Testis (tissue), 2 donors: ENCODE measurements at regions not wholly inside any gene's neighbourhood (a gene's known extent, or its start where the extent isn't known, plus 50 kb on each side); places are given as distances from the start of the nearest gene placed in this dataset.

Source experiments
- POLR2A ChIP-seq: fragments of 450-650 bp; IDR thresholded peaks from one replicate; pipeline ENCODE4 v1.6.1; 2017; ENCODE audit warnings: antibody characterized with exemption, mild to moderate bottlenecking, moderate library complexity
- TF ChIP-seq, protein P1 (sequence below), 3 experiments: fragments of 450-650 bp in 2 of 3; fragments of 200-600 bp in 1 of 3; sonication (generic) in 1 of 3; IDR thresholded peaks; one replicate each; pipeline ENCODE4 v1.5.1; 2016 to 2019; ENCODE audit warnings: antibody characterized with exemption in 3 of 3, mild to moderate bottlenecking in 2 of 3, moderate library complexity in 1 of 3

DNA sequence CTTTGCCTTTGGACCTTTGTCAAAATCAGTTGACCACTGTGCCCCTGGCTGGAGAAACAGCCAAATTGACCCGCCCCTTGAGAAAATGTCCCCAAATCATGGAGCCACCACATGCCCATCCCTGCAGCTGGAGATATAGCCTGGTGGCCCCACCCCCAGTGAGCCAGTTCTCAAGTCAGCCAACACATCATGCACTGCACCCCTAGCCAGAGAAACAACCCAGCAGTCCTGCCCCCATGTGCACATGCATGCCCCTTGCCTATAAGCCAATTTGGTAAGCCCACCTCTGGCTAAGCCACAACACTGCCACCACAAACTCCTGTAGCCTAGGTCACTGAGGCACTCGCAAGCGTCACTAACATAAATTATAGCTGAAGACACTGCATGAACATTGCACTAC is 174.2 kb upstream of the ECI2 start:
- TF ChIP-seq POLR2A: no peak
- TF ChIP-seq, protein P1, sequence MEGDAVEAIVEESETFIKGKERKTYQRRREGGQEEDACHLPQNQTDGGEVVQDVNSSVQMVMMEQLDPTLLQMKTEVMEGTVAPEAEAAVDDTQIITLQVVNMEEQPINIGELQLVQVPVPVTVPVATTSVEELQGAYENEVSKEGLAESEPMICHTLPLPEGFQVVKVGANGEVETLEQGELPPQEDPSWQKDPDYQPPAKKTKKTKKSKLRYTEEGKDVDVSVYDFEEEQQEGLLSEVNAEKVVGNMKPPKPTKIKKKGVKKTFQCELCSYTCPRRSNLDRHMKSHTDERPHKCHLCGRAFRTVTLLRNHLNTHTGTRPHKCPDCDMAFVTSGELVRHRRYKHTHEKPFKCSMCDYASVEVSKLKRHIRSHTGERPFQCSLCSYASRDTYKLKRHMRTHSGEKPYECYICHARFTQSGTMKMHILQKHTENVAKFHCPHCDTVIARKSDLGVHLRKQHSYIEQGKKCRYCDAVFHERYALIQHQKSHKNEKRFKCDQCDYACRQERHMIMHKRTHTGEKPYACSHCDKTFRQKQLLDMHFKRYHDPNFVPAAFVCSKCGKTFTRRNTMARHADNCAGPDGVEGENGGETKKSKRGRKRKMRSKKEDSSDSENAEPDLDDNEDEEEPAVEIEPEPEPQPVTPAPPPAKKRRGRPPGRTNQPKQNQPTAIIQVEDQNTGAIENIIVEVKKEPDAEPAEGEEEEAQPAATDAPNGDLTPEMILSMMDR (IDR thresholded peaks at IDR 0.05): no peak
